ENCODE measurements at regions not wholly inside any gene's neighbourhood (a gene's known extent, or its start where the extent isn't known, plus 50 kb on each side); places are given as distances from the start of the nearest gene placed in this dataset.

- TF ChIP-seq YY1 (IDR thresholded peaks at IDR 0.05; ENCODE audit: insufficient read depth, insufficient read length) (no peak), ZNF274 (IDR thresholded peaks at IDR 0.05; ENCODE audit: low read depth, low read length) (no peak), SUZ12 (IDR thresholded peaks at IDR 0.05; ENCODE audit: extremely low read depth, insufficient read depth, insufficient read length) (no peak)
Observed at GRCh38 chr2:120930236-120930635, 194.6 kb downstream of the GLI2 start.
